ENCODE measurements at regions not wholly inside any gene's neighbourhood (a gene's known extent, or its start where the extent isn't known, plus 50 kb on each side); places are given as distances from the start of the nearest gene placed in this dataset.

- in situ Hi-C loops (cut with MboI), result no loop called here
Measured at GRCh38 chr1:29458737-29459619, 222.7 kb downstream of the PTPRU start.

GRCh38 chr1:29457496-29458368 lies 221.4 kb downstream of the PTPRU start:
- ATAC-seq, result no peak
- 21% methylated on average over 8 of the region's 8 CpGs for WGBS (ENCODE audit: insufficient coverage, insufficient replicate concordance, low lambda C conversion rate, missing lambda C conversion rate)
- in situ Hi-C loops (cut with MboI), result no loop called here
- POLR2A ChIA-PET, result no interaction called here
- Histone ChIP-seq H3K4me1 (ENCODE audit: control insufficient read depth, insufficient read depth, low read length) (no peaks in the 10 kb centered on the region), H3K9me3 (replicated peaks; ENCODE audit: control insufficient read depth, insufficient read depth, low read length) (no peaks in the 10 kb centered on the region; the same call in 2 of the 3 replicates), H3K9ac (ENCODE audit: control insufficient read depth, insufficient read depth, low read length) (no peak overlapping the region), H3K79me2 (ENCODE audit: control insufficient read depth, insufficient read depth, low read length) (no peaks in the 10 kb centered on the region), H2AFZ (ENCODE audit: control insufficient read depth, low read depth, low read length) (no peak overlapping the region), H3K27me3 (replicated peaks in 1 of 2; ENCODE audit: control insufficient read depth in 2 of 2, insufficient read depth in 2 of 2, low read length in 1 of 2) (no peaks in the 10 kb centered on the region; a peak in 2 of 4 replicates), H4K20me1 (ENCODE audit: control insufficient read depth, insufficient read depth) (no peaks in the 10 kb centered on the region), H3K4me3 (no peak overlapping the region), H3K4me2 (ENCODE audit: control insufficient read depth, insufficient read depth) (no peak overlapping the region), H3K36me3 (ENCODE audit: control insufficient read depth in 2 of 2, insufficient read depth in 2 of 2, low read length in 1 of 2) (no peaks in the 10 kb centered on the region), H3K27ac (ENCODE audit: control insufficient read depth, insufficient read depth) (no peak overlapping the region)
- SMC1A ChIA-PET (ENCODE audit: uncharacterized antibody, unreplicated experiment), result no interaction called here
- RAD21 ChIA-PET (ENCODE audit: unreplicated experiment), result no interaction called here
- TF ChIP-seq JUND (IDR thresholded peaks at IDR 0.05; ENCODE audit: low read depth, low read length), result no peak
- no peak for TF ChIP-seq MXI1 (IDR thresholded peaks at IDR 0.05; ENCODE audit: low read depth, low read length)
- no peak for TF ChIP-seq BACH1 (IDR thresholded peaks at IDR 0.05; ENCODE audit: borderline replicate concordance)
- TF ChIP-seq POLR2AphosphoS2 (IDR thresholded peaks at IDR 0.05; ENCODE audit: low read depth, low read length), result no peak
- TF ChIP-seq MEF2B (IDR thresholded peaks at IDR 0.05; ENCODE audit: partially characterized antibody, poor library complexity, severe bottlenecking), result no peak
- TF ChIP-seq SUZ12 (IDR thresholded peaks at IDR 0.05; ENCODE audit: unreplicated experiment), result no peak
- no peak for TF ChIP-seq PKNOX1 (IDR thresholded peaks at IDR 0.05)
- no peak for DNase-seq (ENCODE audit: low read depth, low spot score)
- CTCF ChIA-PET, result no interaction called here
- FAIRE-seq, result no peak
- intact Hi-C loops (cut with micrococcal nuclease; ENCODE audit: unreplicated experiment), result no loop called here
- BruUV-seq (replicated peaks), result no TSS peak

More at GRCh38 chr1:29458737-29459619, 222.7 kb downstream of the PTPRU start:
- POLR2A ChIA-PET, result no interaction called here
- RAD21 ChIA-PET (ENCODE audit: unreplicated experiment), result no interaction called here
- no peak for FAIRE-seq
- H4K20me1 ChIP-seq (ENCODE audit: control insufficient read depth, insufficient read depth), result no peaks in the 10 kb centered on the region
- no peak for TF ChIP-seq LARP7 (IDR thresholded peaks at IDR 0.05)
- intact Hi-C loops (cut with micrococcal nuclease; ENCODE audit: unreplicated experiment), result no loop called here
- SMC1A ChIA-PET (ENCODE audit: uncharacterized antibody, unreplicated experiment), result no interaction called here
- no peak for ATAC-seq
- no peaks in the 10 kb centered on the region for H3K4me1 ChIP-seq (ENCODE audit: control insufficient read depth, insufficient read depth, low read length)
- no peak overlapping the region for H2AFZ ChIP-seq (ENCODE audit: control insufficient read depth, low read depth, low read length)
- DNase-seq (ENCODE audit: low read depth, low spot score), result no peak
- H3K36me3 ChIP-seq (ENCODE audit: control insufficient read depth in 2 of 2, insufficient read depth in 2 of 2, low read length in 1 of 2), result no peaks in the 10 kb centered on the region
- no peak overlapping the region for H3K4me3 ChIP-seq
- WGBS (ENCODE audit: insufficient coverage, insufficient replicate concordance, low lambda C conversion rate, missing lambda C conversion rate), result 6% methylated on average over 8 of the region's 8 CpGs
- H3K4me2 ChIP-seq (ENCODE audit: control insufficient read depth, insufficient read depth), result no peak overlapping the region
- H3K27me3 ChIP-seq (replicated peaks in 1 of 2; ENCODE audit: control insufficient read depth in 2 of 2, insufficient read depth in 2 of 2, low read length in 1 of 2), result no peaks in the 10 kb centered on the region; a peak in 2 of 4 replicates
- H3K9ac ChIP-seq (ENCODE audit: control insufficient read depth, insufficient read depth, low read length), result no peak overlapping the region
- CTCF ChIA-PET, result no interaction called here
- no peak overlapping the region for H3K27ac ChIP-seq (ENCODE audit: control insufficient read depth, insufficient read depth)
- H3K9me3 ChIP-seq (replicated peaks; ENCODE audit: control insufficient read depth, insufficient read depth, low read length), result no peaks in the 10 kb centered on the region; the same call in 2 of the 3 replicates
- BruUV-seq (replicated peaks), result no TSS peak
- H3K79me2 ChIP-seq (ENCODE audit: control insufficient read depth, insufficient read depth, low read length), result no peaks in the 10 kb centered on the region
